ENCODE measurements at regions not wholly inside any gene's neighbourhood (a gene's known extent, or its start where the extent isn't known, plus 50 kb on each side); places are given as distances from the start of the nearest gene placed in this dataset.

DNA sequence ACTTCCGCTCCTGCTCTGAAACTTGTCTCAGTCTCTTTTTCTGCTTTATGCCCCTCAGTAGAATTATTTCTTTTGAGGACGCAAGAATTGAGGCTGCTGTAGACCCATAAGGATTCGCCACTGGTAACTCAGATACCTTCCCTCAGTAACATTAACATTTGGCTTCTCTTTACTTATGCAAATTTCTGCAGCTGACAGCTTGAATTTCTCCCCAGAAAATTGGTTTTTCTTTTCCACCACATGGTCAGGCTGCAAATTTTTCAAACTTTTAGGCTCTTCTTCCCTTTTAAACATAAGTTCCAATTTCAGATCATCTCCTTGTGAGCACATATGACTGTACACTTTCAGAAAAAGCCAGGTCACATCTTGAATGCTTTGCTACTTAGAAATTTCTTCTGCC is 839.3 kb upstream of the GRIA3 start:
- no peak for TF ChIP-seq CTCF (IDR thresholded peaks at IDR 0.05 in 2 of 3, conservative IDR thresholded peaks at IDR 0.05 in 1 of 3; ENCODE audit: control insufficient read depth in 2 of 3, extremely low read depth in 1 of 3, insufficient read depth in 1 of 3, low read depth in 3 of 3, low read length in 3 of 3)
- no peak for TF ChIP-seq HDAC6 (IDR thresholded peaks at IDR 0.05; ENCODE audit: unreplicated experiment)
- no peak for TF ChIP-seq NR2C1 (IDR thresholded peaks at IDR 0.05)
- TF ChIP-seq JUND (IDR thresholded peaks at IDR 0.05; ENCODE audit: low read depth, low read length), result no peak
- no peak for TF ChIP-seq POLR2AphosphoS5 (IDR thresholded peaks at IDR 0.05; ENCODE audit: low read length)
- no peak for TF ChIP-seq ATF3 (IDR thresholded peaks at IDR 0.05; ENCODE audit: borderline replicate concordance, extremely low read depth, low read depth, low read length)
- TF ChIP-seq, protein P1, sequence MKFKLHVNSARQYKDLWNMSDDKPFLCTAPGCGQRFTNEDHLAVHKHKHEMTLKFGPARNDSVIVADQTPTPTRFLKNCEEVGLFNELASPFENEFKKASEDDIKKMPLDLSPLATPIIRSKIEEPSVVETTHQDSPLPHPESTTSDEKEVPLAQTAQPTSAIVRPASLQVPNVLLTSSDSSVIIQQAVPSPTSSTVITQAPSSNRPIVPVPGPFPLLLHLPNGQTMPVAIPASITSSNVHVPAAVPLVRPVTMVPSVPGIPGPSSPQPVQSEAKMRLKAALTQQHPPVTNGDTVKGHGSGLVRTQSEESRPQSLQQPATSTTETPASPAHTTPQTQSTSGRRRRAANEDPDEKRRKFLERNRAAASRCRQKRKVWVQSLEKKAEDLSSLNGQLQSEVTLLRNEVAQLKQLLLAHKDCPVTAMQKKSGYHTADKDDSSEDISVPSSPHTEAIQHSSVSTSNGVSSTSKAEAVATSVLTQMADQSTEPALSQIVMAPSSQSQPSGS (IDR thresholded peaks at IDR 0.05; ENCODE audit: low read length), result no peak
- no peak for TF ChIP-seq POLR2A (IDR thresholded peaks at IDR 0.05; ENCODE audit: low read depth, low read length)
- no peak for TF ChIP-seq TAF1 (IDR thresholded peaks at IDR 0.05; ENCODE audit: borderline replicate concordance, low read depth, low read length)
- no peak for TF ChIP-seq SMC3 (IDR thresholded peaks at IDR 0.05; ENCODE audit: borderline replicate concordance, low read length)
- no peak for TF ChIP-seq ZZZ3 (IDR thresholded peaks at IDR 0.05; ENCODE audit: control insufficient read depth, insufficient read length, low read depth)

Data from GM12878 (cell line).